Prostate gland (tissue), 2 donors: ENCODE measurements at regions not wholly inside any gene's neighbourhood (a gene's known extent, or its start where the extent isn't known, plus 50 kb on each side); places are given as distances from the start of the nearest gene placed in this dataset.

ENCODE experiments used
- DNase-seq: peaks from one replicate; pipeline ENCODE4 v3.0.0-alpha.2; 2019; ENCODE audit warnings: low spot score
- H3K27ac ChIP-seq, 2 donors: fragments of 200-600 bp; sonication (generic); 2 replicates each; pipeline ENCODE4 v1.5.1; 2017 to 2019
- H3K27me3 ChIP-seq: fragments of 200-600 bp; sonication (generic); replicated peaks from 2 replicates; pipeline ENCODE4 v1.5.1; 2019; ENCODE audit not compliant: insufficient read depth
- H3K36me3 ChIP-seq, 2 donors: fragments of 200-600 bp; sonication (generic); 1 replicate in 1 of 2; 2 replicates in 1 of 2; pipeline versions ENCODE4 v1.5.1 to v1.8.1; 2017 to 2019
- H3K4me1 ChIP-seq: fragments of 200-600 bp; sonication (generic); replicated peaks from 2 replicates; pipeline ENCODE4 v1.5.1; 2019
- H3K4me3 ChIP-seq, 2 donors: fragments of 200-600 bp; sonication (generic); 2 replicates each; pipeline ENCODE4 v1.5.1; 2017 to 2019
- H3K9me3 ChIP-seq: fragments of 200-600 bp; sonication (generic); 2 replicates; pipeline ENCODE4 v1.5.1; 2017
- CTCF ChIP-seq, 4 experiments: fragments of 200-600 bp in 2 of 4; fragments of 450-650 bp in 2 of 4; sonication (generic) in 2 of 4; IDR thresholded peaks; 1 replicate in 3 of 4; 2 replicates in 1 of 4; pipeline ENCODE4 v1.5.1; 2016 to 2019; ENCODE audit warnings: antibody characterized with exemption in 4 of 4, mild to moderate bottlenecking in 2 of 4, moderate library complexity in 2 of 4
- POLR2A ChIP-seq: fragments of 450-650 bp; IDR thresholded peaks from one replicate; pipeline ENCODE4 v1.6.1; 2016; ENCODE audit warnings: antibody characterized with exemption, mild to moderate bottlenecking
- POLR2AphosphoS5 ChIP-seq: sonication (generic); formaldehyde crosslinking; IDR thresholded peaks from one replicate; pipeline ENCODE4 v1.6.1; 2017; ENCODE audit warnings: antibody characterized with exemption
- WGBS: methylation state at CpG from one replicate; pipeline ENCODE4 v1.1.5; 2018; 5-methylcytosine and 5-hydroxymethylcytosine counted together
- intact Hi-C: fragments of 100-400 bp; cut with DNase I; formaldehyde crosslinking; loops from one replicate; pipeline ENCODE4 v1.14.2; 2022

- intact Hi-C loops, result no loop called here
- no peak overlapping the region for H3K4me3 ChIP-seq
- H3K4me1 ChIP-seq, result no peaks in the 10 kb centered on the region
- H3K27me3 ChIP-seq, result no peaks in the 10 kb centered on the region
- no peak for TF ChIP-seq CTCF (IDR thresholded peaks at IDR 0.05)
- TF ChIP-seq POLR2A, result no peak
- TF ChIP-seq POLR2AphosphoS5, result no peak
- no peaks in the 10 kb centered on the region for H3K9me3 ChIP-seq
- H3K27ac ChIP-seq, result no peak overlapping the region
- H3K36me3 ChIP-seq, result no peaks in the 10 kb centered on the region
- DNase-seq, result no peak
Measured at GRCh38 chr5:92514896-92515295, 1066.1 kb downstream of the NR2F1-AS1 start.

GRCh38 chr5:92513067-92513466, 1068.0 kb downstream of the NR2F1-AS1 start:
- WGBS, result 87% methylated on average over 1 of the region's 1 CpG
- no peaks in the 10 kb centered on the region for H3K27me3 ChIP-seq
- intact Hi-C loops, result no loop called here
- H3K27ac ChIP-seq, result no peak overlapping the region
- H3K4me3 ChIP-seq, result no peak overlapping the region
- TF ChIP-seq POLR2A (no peak), CTCF (IDR thresholded peaks at IDR 0.05) (no peak), POLR2AphosphoS5 (no peak)
- H3K36me3 ChIP-seq, result no peaks in the 10 kb centered on the region
- DNase-seq, result no peak
- no peaks in the 10 kb centered on the region for H3K9me3 ChIP-seq
- H3K4me1 ChIP-seq, result no peaks in the 10 kb centered on the region

- Histone ChIP-seq H3K36me3 (no peaks in the 10 kb centered on the region), H3K27me3 (no peaks in the 10 kb centered on the region), H3K4me3 (no peak overlapping the region), H3K4me1 (no peaks in the 10 kb centered on the region), H3K9me3 (no peaks in the 10 kb centered on the region), H3K27ac (no peak overlapping the region)
- no peak for TF ChIP-seq CTCF (IDR thresholded peaks at IDR 0.05)
- TF ChIP-seq POLR2AphosphoS5, result no peak
- TF ChIP-seq POLR2A, result no peak
- intact Hi-C loops, result no loop called here
- no peak for DNase-seq
Measured at GRCh38 chr5:92508271-92508670, 1072.7 kb downstream of the NR2F1-AS1 start.

GRCh38 chr5:92505925-92506324, 1075.1 kb downstream of the NR2F1-AS1 start:
- no peak overlapping the region for H3K4me3 ChIP-seq
- intact Hi-C loops, result no loop called here
- H3K36me3 ChIP-seq, result no peaks in the 10 kb centered on the region
- H3K27ac ChIP-seq, result no peak overlapping the region
- no peaks in the 10 kb centered on the region for H3K27me3 ChIP-seq
- no peaks in the 10 kb centered on the region for H3K4me1 ChIP-seq
- no peak for TF ChIP-seq POLR2AphosphoS5
- no peak for TF ChIP-seq POLR2A
- no peak for TF ChIP-seq CTCF (IDR thresholded peaks at IDR 0.05)
- DNase-seq, result no peak
- no peaks in the 10 kb centered on the region for H3K9me3 ChIP-seq

- intact Hi-C loops, result no loop called here
Measured at GRCh38 chr5:92505145-92505544, 1075.9 kb downstream of the NR2F1-AS1 start.

More at GRCh38 chr5:92505145-92505544, 1075.9 kb downstream of the NR2F1-AS1 start:
- TF ChIP-seq POLR2AphosphoS5, result no peak
- TF ChIP-seq CTCF (IDR thresholded peaks at IDR 0.05), result no peak
- no peak for TF ChIP-seq POLR2A
- Histone ChIP-seq H3K27me3 (no peaks in the 10 kb centered on the region), H3K36me3 (no peaks in the 10 kb centered on the region), H3K27ac (no peak overlapping the region), H3K4me3 (no peak overlapping the region), H3K9me3 (no peaks in the 10 kb centered on the region), H3K4me1 (no peaks in the 10 kb centered on the region)
- no peak for DNase-seq
- WGBS, result 73% methylated on average over 3 of the region's 3 CpGs
